Kidney (tissue), 13 donors: ENCODE measurements at regions not wholly inside any gene's neighbourhood (a gene's known extent, or its start where the extent isn't known, plus 50 kb on each side); places are given as distances from the start of the nearest gene placed in this dataset.
"Not testable (repeated sequence)": the region's sequence is repeated elsewhere in the genome, so short reads cannot be mapped to it uniquely, and the experiment has no call there.

ENCODE experiments used
- DNase-seq, 5 donors: peaks; one replicate each; pipeline ENCODE4 v3.0.0-alpha.2; 2013 to 2020
- FAIRE-seq: peaks from 2 replicates; lab custom pipeline; 2012; peaks lifted over from hg19 to GRCh38; lab: Jason Lieb, UNC
- H3K27ac ChIP-seq, 2 donors: one replicate each; pipeline ENCODE4 v1.7.0; 2013; ENCODE audit warnings: low read depth in 2 of 2, low read length in 2 of 2, inconsistent platforms in 1 of 2
- H3K27me3 ChIP-seq: one replicate; pipeline ENCODE4 v1.7.1; 2013; ENCODE audit warnings: low read length, inconsistent platforms; ENCODE audit not compliant: control insufficient read depth, insufficient read depth
- H3K36me3 ChIP-seq, 3 donors: one replicate each; pipeline versions ENCODE4 v1.7.0 to v1.7.1; 2013; ENCODE audit warnings: low read length in 3 of 3, control low read depth in 1 of 3, inconsistent platforms in 1 of 3; ENCODE audit not compliant: insufficient read depth in 3 of 3, control insufficient read depth in 2 of 3
- H3K4me1 ChIP-seq, 3 donors: one replicate each; pipeline versions ENCODE4 v1.7.0 to v1.7.1; 2013; ENCODE audit warnings: low read length in 3 of 3, inconsistent platforms in 1 of 3, low read depth in 1 of 3; ENCODE audit not compliant: control insufficient read depth in 2 of 3, insufficient read depth in 2 of 3
- H3K4me3 ChIP-seq, 3 donors: one replicate each; pipeline versions ENCODE4 v1.7.0 to v1.8.1; 2013; ENCODE audit warnings: low read length in 3 of 3, control low read depth in 1 of 3, inconsistent platforms in 1 of 3
- H3K9ac ChIP-seq, 3 donors: one replicate each; pipeline versions ENCODE4 v1.7.0 to v1.7.1; 2013; ENCODE audit warnings: low read length in 3 of 3, control low read depth in 1 of 3, inconsistent platforms in 1 of 3
- H3K9me3 ChIP-seq, 3 donors: one replicate each; pipeline versions ENCODE4 v1.7.0 to v1.7.1; 2013; ENCODE audit warnings: low read length in 3 of 3, control low read depth in 1 of 3, inconsistent platforms in 1 of 3; ENCODE audit not compliant: control insufficient read depth in 2 of 3, insufficient read depth in 1 of 3
- intact Hi-C: fragments of 100-400 bp; cut with DNase I; formaldehyde crosslinking; loops from one replicate; pipeline ENCODE4 v1.11.1; 2022
- TF ChIP-seq, protein P1 (sequence below): IDR thresholded peaks from 3 replicates; pipeline ENCODE4 v1.5.1; 2012; ENCODE audit warnings: mild to moderate bottlenecking, moderate library complexity, borderline replicate concordance; ENCODE audit not compliant: insufficient read depth; ENCODE audit errors: extremely low read depth
- donor health status: control.
- donor health status: control.
- donor health status: control.
- donor health status: control.
- donor health status: control.
- donor health status: DM: yes; HTN: yes; CAD: no.
- donor health status: Normal renal cell carcinoma (clear cell type).

DNA sequence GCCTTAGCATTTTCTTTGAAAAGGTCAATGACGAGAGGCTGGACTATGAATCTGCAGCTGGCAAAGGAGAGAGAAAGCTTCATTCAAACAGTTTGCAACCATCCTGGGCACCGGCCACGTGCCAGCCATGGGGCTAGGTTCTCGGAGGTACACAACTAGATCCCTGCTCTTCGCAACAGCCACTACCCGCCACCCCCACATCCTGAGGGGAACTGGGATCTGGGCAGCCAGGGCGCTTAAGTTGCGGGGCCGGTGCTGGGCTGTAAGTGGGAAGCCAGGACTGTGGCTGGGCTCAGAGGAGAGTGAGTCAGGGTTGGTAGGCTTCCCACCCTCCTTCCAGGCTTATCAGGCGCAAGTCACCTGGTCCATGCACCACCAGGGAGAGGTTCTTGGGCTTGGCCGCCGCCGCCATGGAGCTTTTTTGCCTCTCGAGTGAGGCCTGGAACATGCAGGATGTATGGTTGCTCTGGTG is 95.0 kb upstream of the TERB2 start:
- FAIRE-seq = no peak
- Histone ChIP-seq H3K4me1 (no peaks in the 10 kb centered on the region), H3K27ac (no peak overlapping the region), H3K4me3 (no peak overlapping the region), H3K36me3 (no peaks in the 10 kb centered on the region), H3K9ac (no peak overlapping the region), H3K27me3 (no peaks in the 10 kb centered on the region), H3K9me3 (no peaks in the 10 kb centered on the region)
- no peak for DNase-seq
- intact Hi-C loops = no loop called here
- TF ChIP-seq, protein P1, sequence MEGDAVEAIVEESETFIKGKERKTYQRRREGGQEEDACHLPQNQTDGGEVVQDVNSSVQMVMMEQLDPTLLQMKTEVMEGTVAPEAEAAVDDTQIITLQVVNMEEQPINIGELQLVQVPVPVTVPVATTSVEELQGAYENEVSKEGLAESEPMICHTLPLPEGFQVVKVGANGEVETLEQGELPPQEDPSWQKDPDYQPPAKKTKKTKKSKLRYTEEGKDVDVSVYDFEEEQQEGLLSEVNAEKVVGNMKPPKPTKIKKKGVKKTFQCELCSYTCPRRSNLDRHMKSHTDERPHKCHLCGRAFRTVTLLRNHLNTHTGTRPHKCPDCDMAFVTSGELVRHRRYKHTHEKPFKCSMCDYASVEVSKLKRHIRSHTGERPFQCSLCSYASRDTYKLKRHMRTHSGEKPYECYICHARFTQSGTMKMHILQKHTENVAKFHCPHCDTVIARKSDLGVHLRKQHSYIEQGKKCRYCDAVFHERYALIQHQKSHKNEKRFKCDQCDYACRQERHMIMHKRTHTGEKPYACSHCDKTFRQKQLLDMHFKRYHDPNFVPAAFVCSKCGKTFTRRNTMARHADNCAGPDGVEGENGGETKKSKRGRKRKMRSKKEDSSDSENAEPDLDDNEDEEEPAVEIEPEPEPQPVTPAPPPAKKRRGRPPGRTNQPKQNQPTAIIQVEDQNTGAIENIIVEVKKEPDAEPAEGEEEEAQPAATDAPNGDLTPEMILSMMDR = no peak

DNA sequence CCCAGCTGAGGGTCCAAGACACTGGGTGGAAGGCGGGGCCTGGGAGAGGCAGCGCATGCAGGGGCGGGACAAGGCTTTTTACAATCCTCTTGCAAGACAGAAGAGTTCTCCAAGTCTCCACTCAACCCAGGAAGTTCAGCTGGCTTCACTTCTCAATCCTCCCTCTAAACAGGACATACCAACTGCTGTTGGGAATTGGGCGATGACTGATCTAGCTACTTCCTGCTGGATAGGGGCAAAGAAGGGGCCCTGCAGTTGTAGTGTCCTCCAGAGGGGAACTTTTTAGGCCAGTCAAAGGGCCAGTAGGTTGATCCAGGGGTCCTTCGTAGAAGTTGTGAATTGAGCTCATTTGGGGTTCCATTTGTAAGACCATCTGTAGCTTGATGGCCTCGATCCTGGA is 94.6 kb upstream of the TERB2 start:
- Histone ChIP-seq H3K9ac (no peak overlapping the region), H3K27ac (no peak overlapping the region), H3K36me3 (no peaks in the 10 kb centered on the region), H3K9me3 (no peaks in the 10 kb centered on the region), H3K4me3 (no peak overlapping the region), H3K4me1 (no peaks in the 10 kb centered on the region), H3K27me3 (no peaks in the 10 kb centered on the region)
- DNase-seq (no peak), FAIRE-seq (no peak)
- TF ChIP-seq, protein P1 = no peak
- intact Hi-C loops = no loop called here

DNA sequence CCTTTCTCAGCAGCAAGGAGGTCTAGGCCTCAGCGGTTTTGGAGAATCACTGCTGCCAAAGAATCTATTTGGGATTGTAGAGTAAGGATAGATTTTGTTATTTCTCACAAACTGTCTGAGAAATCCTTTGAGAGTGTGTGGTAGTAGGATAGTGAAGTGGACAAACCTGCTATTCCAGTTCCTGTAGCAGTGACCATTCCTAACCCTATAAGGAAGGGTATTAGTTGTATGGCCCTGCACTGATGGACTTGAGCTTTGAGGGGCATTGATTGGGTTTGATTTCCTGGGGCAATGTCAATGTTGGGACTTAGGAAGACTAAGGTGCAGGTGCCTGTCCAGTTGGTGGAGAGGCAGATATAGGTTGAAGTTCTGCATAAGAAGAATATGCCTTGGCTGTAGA is 93.6 kb upstream of the TERB2 start:
- H3K36me3 ChIP-seq, H3K9ac ChIP-seq, H3K27ac ChIP-seq, intact Hi-C loops, FAIRE-seq, H3K4me1 ChIP-seq, DNase-seq, H3K27me3 ChIP-seq, H3K9me3 ChIP-seq, H3K4me3 ChIP-seq: not testable (repeated sequence)

DNA sequence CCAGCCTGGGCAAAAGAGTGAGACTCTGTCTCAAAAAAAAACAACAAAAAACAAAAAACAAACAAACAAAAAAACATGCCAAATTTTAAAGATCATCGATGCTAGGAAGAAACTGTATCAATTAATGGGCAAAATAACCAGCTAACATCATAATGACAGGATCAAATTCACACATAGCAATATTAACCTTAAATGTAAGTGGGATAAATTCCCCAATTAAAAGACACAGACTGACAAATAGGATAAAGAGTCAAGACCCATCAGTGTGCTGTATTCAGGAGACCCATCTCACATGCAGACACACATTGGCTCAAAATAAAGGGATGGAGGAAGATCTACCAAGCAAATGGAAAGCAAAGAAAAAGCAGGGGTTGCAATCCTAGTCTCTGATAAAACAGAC is 88.4 kb upstream of the TERB2 start:
- DNase-seq, H3K27me3 ChIP-seq, H3K4me3 ChIP-seq, H3K9me3 ChIP-seq, FAIRE-seq, H3K4me1 ChIP-seq, intact Hi-C loops, H3K36me3 ChIP-seq, H3K9ac ChIP-seq, H3K27ac ChIP-seq: not testable (repeated sequence)

DNA sequence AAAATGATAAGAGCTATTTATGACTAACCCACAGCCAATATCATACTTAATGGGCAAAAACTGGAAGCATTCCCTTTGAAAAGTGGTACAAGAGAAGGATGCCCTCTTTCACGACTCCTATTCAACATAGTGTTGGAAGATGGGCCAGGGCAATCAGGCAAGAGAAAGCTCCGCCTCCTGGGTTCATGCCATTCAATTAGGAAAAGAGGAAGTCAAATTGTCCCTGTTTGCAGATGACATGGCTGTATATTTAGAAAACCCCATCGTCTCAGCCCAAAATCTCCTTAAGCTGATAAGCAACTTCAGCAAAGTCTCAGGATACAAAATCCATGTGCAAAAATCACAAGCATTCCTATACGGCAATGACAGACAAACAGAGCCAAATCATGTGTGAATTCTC is 86.4 kb upstream of the TERB2 start:
- H3K4me1 ChIP-seq, H3K9ac ChIP-seq, H3K36me3 ChIP-seq, H3K27me3 ChIP-seq, H3K9me3 ChIP-seq, H3K4me3 ChIP-seq, DNase-seq, H3K27ac ChIP-seq, FAIRE-seq, intact Hi-C loops: not testable (repeated sequence)
